ENCODE measurements at regions not wholly inside any gene's neighbourhood (a gene's known extent, or its start where the extent isn't known, plus 50 kb on each side); places are given as distances from the start of the nearest gene placed in this dataset. TPM values are rescaled to one million over a fixed set of nuclear protein-coding genes. Genes with fewer than 3 reads are reported as not detected.

Small RNAs in the stretch of these regions (small RNA-seq; reads per million reads assigned to genes)
- gene UQCRHP3: not detected
